ENCODE measurements at regions not wholly inside any gene's neighbourhood (a gene's known extent, or its start where the extent isn't known, plus 50 kb on each side); places are given as distances from the start of the nearest gene placed in this dataset. TPM values are rescaled to one million over a fixed set of nuclear protein-coding genes. Genes with fewer than 3 reads are reported as not detected.

- TF ChIP-seq REST (IDR thresholded peaks at IDR 0.05; ENCODE audit: unreplicated experiment) (no peak), ETS1 (IDR thresholded peaks at IDR 0.05) (no peak)
These were observed 53.5 kb upstream of the CCDC54 start (continued) for GRCh38 chr3:107323723-107324122.

GRCh38 chr3:107325446-107325845 is 51.8 kb upstream of the CCDC54 start:
- Histone ChIP-seq H3K4me3 (no peak overlapping the region), H3K27me3 (ENCODE audit: insufficient read depth) (no peaks in the 10 kb centered on the region), H3K27ac (ENCODE audit: low read depth) (no peak overlapping the region), H3K79me2 (replicated peaks; ENCODE audit: insufficient read depth) (no peaks in the 10 kb centered on the region), H3K36me3 (ENCODE audit: insufficient read depth) (no peaks in the 10 kb centered on the region), H3K4me2 (no peak overlapping the region), H3K4me1 (ENCODE audit: insufficient read depth) (no peaks in the 10 kb centered on the region), H4K20me1 (replicated peaks; ENCODE audit: insufficient read depth) (no peaks in the 10 kb centered on the region), H3F3A (replicated peaks; ENCODE audit: low read depth) (no peaks in the 10 kb centered on the region), H2AFZ (no peak overlapping the region), H3K9me2 (ENCODE audit: insufficient read depth) (no peaks in the 10 kb centered on the region; the same call in 1 of the 2 replicates)
- Mint-ChIP-seq H3K36me3 (ENCODE audit: low read depth) (no peaks in the 10 kb centered on the region), H3K27me3 (ENCODE audit: insufficient read depth, low read depth, poor library complexity) (peaks cover 1% of the 10 kb centered on the region), H3K4me3 (no peak overlapping the region), H3K9me3 (no peaks in the 10 kb centered on the region), H3K4me1 (no peaks in the 10 kb centered on the region), H3K27ac (no peak overlapping the region)
- TF ChIP-seq CTCF (conservative IDR thresholded peaks at IDR 0.05; ENCODE audit: low read depth in 2 of 2) = no peak
- no peak for DNase-seq (ENCODE audit: low spot score)
- no peak for ATAC-seq

Small RNA genes lying in the stretch of these regions (small RNA-seq; reads per million reads assigned to genes)
- gene MTCO1P35 (ENCODE audit: low replicate concordance) (not detected), gene MTND6P6 (ENCODE audit: low replicate concordance) (not detected), gene RF00019 (ENCODE audit: low replicate concordance) (not detected), gene RNU6-1308P (ENCODE audit: low replicate concordance) (not detected)

Data from GM23338 (cell line).